ENCODE measurements at regions not wholly inside any gene's neighbourhood (a gene's known extent, or its start where the extent isn't known, plus 50 kb on each side); places are given as distances from the start of the nearest gene placed in this dataset.
"Not testable (repeated sequence)": the region's sequence is repeated elsewhere in the genome, so short reads cannot be mapped to it uniquely, and the experiment has no call there.

DNA sequence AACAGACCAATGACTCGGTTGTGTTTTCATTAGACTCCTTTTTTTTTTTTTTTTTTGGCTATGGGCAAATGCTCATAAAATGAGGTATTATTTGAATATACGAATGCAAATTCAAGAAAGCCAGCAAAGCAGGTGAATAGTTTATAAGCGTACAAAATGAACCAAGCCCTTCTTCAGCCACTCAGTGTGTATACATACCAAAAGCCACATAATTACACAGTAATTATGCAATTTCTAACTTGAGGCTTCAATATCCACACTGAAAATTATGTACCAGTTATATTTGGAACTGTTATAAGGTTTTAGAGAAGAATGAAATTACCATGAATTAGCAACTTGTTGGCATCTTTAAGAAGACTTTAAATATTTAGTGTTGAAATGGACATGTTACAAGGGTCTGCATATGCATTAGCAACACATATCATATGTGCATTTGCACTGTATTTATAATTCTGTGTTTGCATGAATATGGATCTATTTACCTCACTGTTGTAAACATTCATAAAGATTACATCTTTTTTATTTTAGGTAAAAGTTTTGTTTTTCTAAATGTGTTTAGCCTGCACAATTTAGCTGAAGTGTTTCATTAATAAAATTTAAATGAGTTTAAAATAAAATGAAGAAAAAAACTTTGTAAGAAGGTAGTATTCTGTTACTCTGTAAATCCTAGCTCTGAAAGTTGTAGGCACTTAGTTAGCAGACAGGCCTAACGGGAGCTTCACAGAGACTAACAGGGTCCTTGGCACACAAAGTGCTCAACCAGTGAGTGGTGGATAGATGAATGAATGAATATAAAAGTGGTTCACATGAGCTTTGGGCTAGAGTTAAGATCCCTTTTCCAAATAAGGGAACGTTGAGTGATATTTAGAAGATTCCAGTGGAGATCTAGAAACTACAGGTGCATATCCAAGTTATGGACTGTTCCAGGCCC, 241.0 kb upstream of the NFIA start:
- Histone ChIP-seq H3K4me1 (ENCODE audit: control insufficient read depth in 1 of 2, extremely low read depth in 1 of 2, insufficient read depth in 2 of 2, low read length in 2 of 2) (no peaks in the 10 kb centered on the region), H3K9me3 (no peaks in the 10 kb centered on the region), H3K27ac (ENCODE audit: low read length) (no peak overlapping the region), H3K27me3 (replicated peaks in 1 of 2; ENCODE audit: control insufficient read depth in 2 of 2, extremely low read depth in 1 of 2, insufficient read depth in 2 of 2, low read length in 1 of 2) (peaks cover 0 to 2% of the 10 kb centered on the region in 2 experiments), H3K36me3 (ENCODE audit: control insufficient read depth in 2 of 2, extremely low read depth in 1 of 2, insufficient read depth in 1 of 2, low read length in 1 of 2) (no peaks in the 10 kb centered on the region), H3K4me3 (ENCODE audit: control insufficient read depth in 1 of 2, extremely low read depth in 1 of 2, low read length in 1 of 2) (no peak overlapping the region)
- Mint-ChIP-seq H3K36me3 (no peaks in the 10 kb centered on the region), H3K27me3 (peaks cover 8 to 17% of the 10 kb centered on the region in 2 donors), H3K9me3 (peaks cover 0 to 3% (median 3%) of the 10 kb centered on the region in 3 donors), H3K4me3 (no peak overlapping the region), H3K4me1 (no peaks in the 10 kb centered on the region), H3K27ac (no peak overlapping the region)
- ChIA-PET POLR2A (no interaction called here), CTCF (no interaction called here)
- no peak for DNase-seq
- no peak for ATAC-seq (replicated peaks in 1 of 4)
- 66% methylated on average over 3 of the region's 5 CpGs for WGBS (ENCODE audit: insufficient coverage)

DNA sequence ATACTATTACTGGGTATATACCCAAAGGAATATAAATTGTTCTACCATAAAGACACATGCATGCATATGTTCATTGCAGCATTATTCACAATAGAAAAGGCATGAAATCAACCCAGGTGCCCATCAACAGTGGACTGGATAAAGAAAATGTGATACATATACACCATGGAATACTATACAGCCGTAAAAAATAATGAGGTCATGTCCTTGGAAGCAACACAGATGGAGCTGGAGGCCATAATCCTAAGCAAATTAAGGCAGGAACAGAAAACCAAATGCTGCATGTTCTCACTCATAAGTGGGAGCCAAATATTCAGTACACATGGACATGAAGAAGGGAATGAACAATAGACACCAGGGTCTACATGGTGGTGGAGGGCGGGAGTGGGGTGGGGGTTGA, 241.9 kb upstream of the NFIA start:
- H3K4me1 ChIP-seq (ENCODE audit: control insufficient read depth in 1 of 2, extremely low read depth in 1 of 2, insufficient read depth in 2 of 2, low read length in 2 of 2); H3K9me3 ChIP-seq; H3K4me3 Mint-ChIP-seq; POLR2A ChIA-PET; H3K36me3 Mint-ChIP-seq; ATAC-seq (replicated peaks in 1 of 4); H3K27ac Mint-ChIP-seq; DNase-seq; H3K27me3 ChIP-seq (replicated peaks in 1 of 2; ENCODE audit: control insufficient read depth in 2 of 2, extremely low read depth in 1 of 2, insufficient read depth in 2 of 2, low read length in 1 of 2); H3K4me1 Mint-ChIP-seq; H3K27ac ChIP-seq (ENCODE audit: low read length); H3K36me3 ChIP-seq (ENCODE audit: control insufficient read depth in 2 of 2, extremely low read depth in 1 of 2, insufficient read depth in 1 of 2, low read length in 1 of 2); H3K9me3 Mint-ChIP-seq; H3K4me3 ChIP-seq (ENCODE audit: control insufficient read depth in 1 of 2, extremely low read depth in 1 of 2, low read length in 1 of 2); CTCF ChIA-PET: not testable (repeated sequence)
- WGBS (ENCODE audit: insufficient coverage), result no CpG with 5 or more reads among the region's 2 CpGs
- H3K27me3 Mint-ChIP-seq, result peaks cover 8 to 17% of the 10 kb centered on the region in 2 donors

DNA sequence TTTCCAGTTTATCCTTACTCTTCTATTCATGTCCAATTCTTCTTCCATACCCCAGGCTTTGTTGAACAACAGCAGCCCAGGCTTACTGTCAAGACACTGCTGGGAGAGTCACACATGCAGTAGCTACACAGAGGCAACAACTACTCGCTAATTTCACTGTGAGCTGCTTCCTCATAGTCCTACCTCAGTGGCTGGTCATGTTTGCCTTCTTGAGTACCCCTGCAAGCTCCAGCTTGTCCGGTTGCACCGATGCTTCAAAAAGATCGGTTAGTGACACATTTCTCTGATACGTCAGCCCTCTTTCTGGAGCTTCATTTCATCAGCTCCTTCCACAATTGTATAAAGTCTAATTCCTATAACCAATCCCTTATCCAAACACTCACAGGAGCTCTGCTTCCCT, 246.7 kb upstream of the NFIA start:
- no peak overlapping the region for H3K4me3 ChIP-seq (ENCODE audit: control insufficient read depth in 1 of 2, extremely low read depth in 1 of 2, low read length in 1 of 2)
- H3K9me3 ChIP-seq, result no peaks in the 10 kb centered on the region
- Mint-ChIP-seq H3K9me3 (no peaks in the 10 kb centered on the region), H3K27ac (no peak overlapping the region), H3K36me3 (no peaks in the 10 kb centered on the region), H3K27me3 (peaks cover 13 to 28% of the 10 kb centered on the region in 2 donors), H3K4me1 (peaks cover 0 to 1% (median 0%) of the 10 kb centered on the region in 3 donors), H3K4me3 (no peak overlapping the region)
- H3K27me3 ChIP-seq (replicated peaks in 1 of 2; ENCODE audit: control insufficient read depth in 2 of 2, extremely low read depth in 1 of 2, insufficient read depth in 2 of 2, low read length in 1 of 2), result peaks cover 0 to 2% of the 10 kb centered on the region in 2 experiments
- no peak overlapping the region for H3K27ac ChIP-seq (ENCODE audit: low read length)
- H3K36me3 ChIP-seq (ENCODE audit: control insufficient read depth in 2 of 2, extremely low read depth in 1 of 2, insufficient read depth in 1 of 2, low read length in 1 of 2), result no peaks in the 10 kb centered on the region
- ChIA-PET POLR2A (no interaction called here), CTCF (interaction anchor here (0.5 kb wide), 2 partner anchors 13 to 304 kb away, joined by 4 to 13 read pairs; no protein-coding TSS in a partner anchor)
- no peak for ATAC-seq (replicated peaks in 1 of 4)
- H3K4me1 ChIP-seq (ENCODE audit: control insufficient read depth in 1 of 2, extremely low read depth in 1 of 2, insufficient read depth in 2 of 2, low read length in 2 of 2), result peaks cover 7 to 17% of the 10 kb centered on the region in 2 experiments
- DNase-seq, result no peak
- 88% methylated on average over 5 of the region's 5 CpGs for WGBS (ENCODE audit: insufficient coverage)

DNA sequence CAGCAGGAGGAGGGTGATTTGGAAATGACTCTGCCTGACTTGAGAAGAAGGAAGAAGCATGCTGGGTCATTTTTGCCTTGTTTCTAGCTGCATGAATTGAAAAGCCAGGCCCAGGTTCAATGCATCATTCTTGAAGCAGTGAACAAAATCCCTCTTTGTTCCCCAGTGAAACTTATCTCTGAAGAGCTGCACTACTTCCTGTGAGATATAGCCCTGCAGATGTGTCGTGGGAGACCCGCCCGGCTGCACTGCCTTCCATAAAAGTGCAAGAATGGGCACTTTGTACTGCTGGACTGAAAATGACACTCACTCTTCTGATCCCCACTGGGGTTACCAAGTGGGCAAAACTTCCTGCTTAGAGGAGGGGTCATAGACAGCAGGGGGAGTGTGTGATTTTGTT, 249.2 kb upstream of the NFIA start:
- H3K4me3 ChIP-seq (ENCODE audit: control insufficient read depth in 1 of 2, extremely low read depth in 1 of 2, low read length in 1 of 2), result no peak overlapping the region
- H3K4me1 ChIP-seq (ENCODE audit: control insufficient read depth in 1 of 2, extremely low read depth in 1 of 2, insufficient read depth in 2 of 2, low read length in 2 of 2), result peaks cover 7 to 17% of the 10 kb centered on the region in 2 experiments
- no peak overlapping the region for H3K27ac ChIP-seq (ENCODE audit: low read length)
- CTCF ChIA-PET, result interaction anchor here in 1 of 2 donors (0.6 kb wide), 1 partner anchor 16 kb away, joined by 3 read pairs; no protein-coding TSS in a partner anchor
- H3K36me3 Mint-ChIP-seq, result no peaks in the 10 kb centered on the region
- no peaks in the 10 kb centered on the region for H3K36me3 ChIP-seq (ENCODE audit: control insufficient read depth in 2 of 2, extremely low read depth in 1 of 2, insufficient read depth in 1 of 2, low read length in 1 of 2)
- H3K27ac Mint-ChIP-seq, result no peak overlapping the region
- H3K4me3 Mint-ChIP-seq, result no peak overlapping the region
- no CpG with 5 or more reads among the region's 3 CpGs for WGBS (ENCODE audit: insufficient coverage)
- no peak for ATAC-seq (replicated peaks in 1 of 4)
- H3K27me3 Mint-ChIP-seq, result peaks cover 15 to 25% of the 10 kb centered on the region in 2 donors
- POLR2A ChIA-PET, result no interaction called here
- no peaks in the 10 kb centered on the region for H3K9me3 ChIP-seq
- peaks cover 0 to 1% (median 0%) of the 10 kb centered on the region in 3 donors for H3K4me1 Mint-ChIP-seq
- DNase-seq, result no peak
- peaks cover 0 to 2% of the 10 kb centered on the region in 2 experiments for H3K27me3 ChIP-seq (replicated peaks in 1 of 2; ENCODE audit: control insufficient read depth in 2 of 2, extremely low read depth in 1 of 2, insufficient read depth in 2 of 2, low read length in 1 of 2)
- peaks cover 0 to 3% (median 0%) of the 10 kb centered on the region in 3 donors for H3K9me3 Mint-ChIP-seq

DNA sequence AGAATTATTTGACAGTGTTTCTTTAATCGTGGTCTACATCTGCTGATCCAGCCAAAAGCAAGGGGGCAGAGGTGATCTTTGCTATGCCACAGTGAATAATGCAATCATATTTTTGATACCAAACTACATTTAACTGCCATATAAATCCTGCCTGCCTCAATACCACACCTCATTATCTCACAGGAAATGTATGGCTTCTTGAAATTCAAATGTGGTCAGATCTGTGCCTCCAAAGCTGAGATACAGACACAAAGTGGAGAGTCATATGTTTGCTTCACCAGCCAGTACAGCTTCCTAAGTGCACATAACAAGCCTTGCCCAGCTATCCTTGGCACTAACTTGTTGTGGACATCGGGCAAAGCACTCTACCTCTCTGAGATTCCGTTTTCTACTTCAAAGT, 250.0 kb upstream of the NFIA start:
- peaks cover 15 to 20% of the 10 kb centered on the region in 2 donors for H3K27me3 Mint-ChIP-seq
- ChIA-PET CTCF (no interaction called here), POLR2A (no interaction called here)
- H3K27ac ChIP-seq (ENCODE audit: low read length), result no peak overlapping the region
- H3K4me3 ChIP-seq (ENCODE audit: control insufficient read depth in 1 of 2, extremely low read depth in 1 of 2, low read length in 1 of 2), result no peak overlapping the region
- DNase-seq, result peak in 1 of 35 experiments; percentile 13
- H3K27ac Mint-ChIP-seq, result no peak overlapping the region
- H3K9me3 ChIP-seq, result no peaks in the 10 kb centered on the region
- peaks cover 7 to 17% of the 10 kb centered on the region in 2 experiments for H3K4me1 ChIP-seq (ENCODE audit: control insufficient read depth in 1 of 2, extremely low read depth in 1 of 2, insufficient read depth in 2 of 2, low read length in 2 of 2)
- ATAC-seq (replicated peaks in 1 of 4), result peak in 1 of 4 experiments; percentile 34
- peaks cover 0 to 1% (median 0%) of the 10 kb centered on the region in 3 donors for H3K4me1 Mint-ChIP-seq
- 12% methylated on average over 3 of the region's 3 CpGs for WGBS (ENCODE audit: insufficient coverage)
- H3K36me3 Mint-ChIP-seq, result no peaks in the 10 kb centered on the region
- H3K36me3 ChIP-seq (ENCODE audit: control insufficient read depth in 2 of 2, extremely low read depth in 1 of 2, insufficient read depth in 1 of 2, low read length in 1 of 2), result no peaks in the 10 kb centered on the region
- peaks cover 0 to 2% of the 10 kb centered on the region in 2 experiments for H3K27me3 ChIP-seq (replicated peaks in 1 of 2; ENCODE audit: control insufficient read depth in 2 of 2, extremely low read depth in 1 of 2, insufficient read depth in 2 of 2, low read length in 1 of 2)
- H3K9me3 Mint-ChIP-seq, result peaks cover 0 to 3% (median 2%) of the 10 kb centered on the region in 3 donors
- no peak overlapping the region for H3K4me3 Mint-ChIP-seq

DNA sequence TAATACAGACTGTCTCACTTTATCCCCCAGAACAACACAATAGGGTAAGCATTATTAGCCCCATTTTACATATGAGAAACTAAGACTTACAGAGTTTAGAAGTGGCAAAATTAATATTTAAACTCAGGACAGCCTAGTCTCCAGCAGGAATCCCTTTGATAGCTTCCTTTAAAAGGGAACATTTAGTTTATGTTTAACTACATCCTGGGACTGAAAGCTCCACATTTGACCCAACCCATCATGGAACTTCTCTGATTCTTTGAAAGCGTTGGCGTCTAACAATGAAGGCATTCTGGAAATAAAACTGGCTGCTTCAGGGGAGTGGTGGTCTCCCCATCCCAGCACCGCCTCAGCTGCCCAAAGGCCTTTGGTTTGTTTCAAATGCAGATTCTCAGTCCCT, 250.6 kb upstream of the NFIA start:
- Mint-ChIP-seq H3K36me3 (no peaks in the 10 kb centered on the region), H3K4me3 (no peak overlapping the region), H3K4me1 (peaks cover 0 to 1% (median 0%) of the 10 kb centered on the region in 3 donors), H3K27me3 (peaks cover 15 to 18% of the 10 kb centered on the region in 2 donors), H3K9me3 (peaks cover 2 to 6% (median 2%) of the 10 kb centered on the region in 3 donors), H3K27ac (no peak overlapping the region)
- 93% methylated on average over 3 of the region's 3 CpGs for WGBS (ENCODE audit: insufficient coverage)
- Histone ChIP-seq H3K4me3 (ENCODE audit: control insufficient read depth in 1 of 2, extremely low read depth in 1 of 2, low read length in 1 of 2) (no peak overlapping the region), H3K4me1 (ENCODE audit: control insufficient read depth in 1 of 2, extremely low read depth in 1 of 2, insufficient read depth in 2 of 2, low read length in 2 of 2) (peaks cover 7 to 17% of the 10 kb centered on the region in 2 experiments), H3K27ac (ENCODE audit: low read length) (no peak overlapping the region), H3K36me3 (ENCODE audit: control insufficient read depth in 2 of 2, extremely low read depth in 1 of 2, insufficient read depth in 1 of 2, low read length in 1 of 2) (no peaks in the 10 kb centered on the region), H3K27me3 (replicated peaks in 1 of 2; ENCODE audit: control insufficient read depth in 2 of 2, extremely low read depth in 1 of 2, insufficient read depth in 2 of 2, low read length in 1 of 2) (peaks cover 0 to 2% of the 10 kb centered on the region in 2 experiments), H3K9me3 (no peaks in the 10 kb centered on the region)
- DNase-seq (no peak), ATAC-seq (replicated peaks in 1 of 4) (no peak)
- POLR2A ChIA-PET, result no interaction called here
- CTCF ChIA-PET, result no interaction called here
